ENCODE measurements at regions not wholly inside any gene's neighbourhood (a gene's known extent, or its start where the extent isn't known, plus 50 kb on each side); places are given as distances from the start of the nearest gene placed in this dataset.

DNA sequence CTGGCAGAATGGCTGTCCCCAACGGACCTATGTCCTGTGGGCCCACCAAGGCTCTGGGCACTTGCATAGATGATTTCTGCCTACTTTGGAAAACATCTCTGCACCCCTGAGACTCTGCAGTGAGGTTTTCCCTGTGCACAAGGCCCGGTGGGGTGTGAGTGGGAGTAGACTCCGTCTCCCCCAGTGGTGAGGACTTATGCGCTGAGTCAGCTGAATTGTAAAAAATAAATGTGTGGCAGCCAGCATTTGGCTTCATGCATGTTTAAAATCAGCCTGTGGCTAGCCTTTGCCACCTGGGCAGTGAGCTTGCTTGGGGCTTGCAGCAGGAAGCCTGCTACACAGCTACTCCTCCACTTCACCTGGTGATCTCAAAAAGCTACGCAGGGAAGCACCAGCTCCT, 139.3 kb upstream of the WDR11 start:
- Mint-ChIP-seq H3K9me3 (ENCODE audit: unreplicated experiment) (no peaks in the 10 kb centered on the region), H3K4me1 (ENCODE audit: low read depth, unreplicated experiment) (peaks cover 2% of the 10 kb centered on the region)

DNA sequence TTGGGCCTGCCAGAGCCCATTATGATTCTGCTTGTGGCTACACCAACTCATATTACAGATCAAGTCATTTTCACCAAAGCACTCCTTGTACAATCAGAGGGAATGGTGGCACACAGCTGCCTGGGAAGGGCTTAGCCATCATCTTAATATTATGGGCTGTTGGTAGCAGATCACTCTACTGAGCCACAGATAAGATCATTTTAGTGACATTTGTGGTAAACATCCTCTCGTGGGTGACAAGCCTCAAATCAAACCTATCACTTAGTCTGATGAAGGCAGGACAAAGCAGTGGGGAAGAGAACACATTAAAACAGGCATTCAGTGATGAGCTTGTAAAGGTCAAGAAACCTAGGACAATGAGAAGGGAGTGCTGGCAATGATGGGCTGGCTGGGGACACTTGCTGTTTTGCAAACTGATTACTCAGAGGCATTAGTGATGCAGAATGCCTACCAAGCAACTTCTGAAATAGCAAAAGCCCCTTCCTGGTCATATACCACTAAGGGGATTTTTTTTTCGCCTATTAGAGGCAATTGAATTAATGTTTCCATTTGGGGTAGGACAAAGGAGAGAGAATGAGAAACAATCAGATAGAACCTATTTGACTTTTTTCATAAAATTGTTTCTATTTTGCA, 137.5 kb upstream of the WDR11 start:
- TF ChIP-seq CTCF (IDR thresholded peaks at IDR 0.05; ENCODE audit: partially characterized antibody, unreplicated experiment), result no peak
- peaks cover 2% of the 10 kb centered on the region for H3K4me1 Mint-ChIP-seq (ENCODE audit: low read depth, unreplicated experiment)
- H3K4me3 Mint-ChIP-seq (ENCODE audit: unreplicated experiment), result no peak overlapping the region
- no peaks in the 10 kb centered on the region for H3K27me3 Mint-ChIP-seq (ENCODE audit: unreplicated experiment)
- no peaks in the 10 kb centered on the region for H3K36me3 Mint-ChIP-seq (ENCODE audit: unreplicated experiment)
- no peak overlapping the region for H3K27ac Mint-ChIP-seq (ENCODE audit: unreplicated experiment)
- DNase-seq, result no peak
- H3K9me3 Mint-ChIP-seq (ENCODE audit: unreplicated experiment), result no peaks in the 10 kb centered on the region

More for the DNA sequence above, 139.3 kb upstream of the WDR11 start:
- no peak for DNase-seq
- TF ChIP-seq CTCF (IDR thresholded peaks at IDR 0.05; ENCODE audit: partially characterized antibody, unreplicated experiment), result no peak
- Mint-ChIP-seq H3K4me3 (ENCODE audit: unreplicated experiment) (no peak overlapping the region), H3K27ac (ENCODE audit: unreplicated experiment) (no peak overlapping the region), H3K27me3 (ENCODE audit: unreplicated experiment) (peaks cover 3% of the 10 kb centered on the region), H3K36me3 (ENCODE audit: unreplicated experiment) (no peaks in the 10 kb centered on the region)

DNA sequence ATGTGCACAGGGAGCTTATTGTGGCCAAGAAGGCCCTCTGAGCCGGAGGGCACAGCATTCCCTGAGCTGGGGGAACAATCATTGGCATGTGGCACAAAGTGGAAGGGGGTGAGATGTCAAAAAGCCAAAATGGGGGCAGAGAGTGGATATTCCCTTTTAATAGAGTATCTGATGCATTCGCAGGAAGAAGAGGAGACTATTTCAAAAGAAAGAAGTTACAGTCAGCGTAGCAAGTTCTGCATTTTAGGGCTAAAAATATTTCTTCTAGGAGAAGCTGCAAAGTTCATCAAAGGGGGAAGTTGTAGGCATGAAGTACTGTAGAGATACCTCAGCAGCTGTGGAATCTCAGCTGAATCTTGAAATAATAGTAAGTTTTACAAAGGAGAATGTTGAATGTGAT, 136.0 kb upstream of the WDR11 start:
- Mint-ChIP-seq H3K36me3 (ENCODE audit: unreplicated experiment) (no peaks in the 10 kb centered on the region), H3K9me3 (ENCODE audit: unreplicated experiment) (no peaks in the 10 kb centered on the region), H3K4me1 (ENCODE audit: low read depth, unreplicated experiment) (peaks cover 2% of the 10 kb centered on the region), H3K27ac (ENCODE audit: unreplicated experiment) (no peak overlapping the region), H3K4me3 (ENCODE audit: unreplicated experiment) (no peak overlapping the region), H3K27me3 (ENCODE audit: unreplicated experiment) (no peaks in the 10 kb centered on the region)
- no peak for DNase-seq
- TF ChIP-seq CTCF (IDR thresholded peaks at IDR 0.05; ENCODE audit: partially characterized antibody, unreplicated experiment), result no peak

- Mint-ChIP-seq H3K36me3 (ENCODE audit: unreplicated experiment) (no peaks in the 10 kb centered on the region), H3K27me3 (ENCODE audit: unreplicated experiment) (no peaks in the 10 kb centered on the region), H3K4me1 (ENCODE audit: low read depth, unreplicated experiment) (no peaks in the 10 kb centered on the region), H3K4me3 (ENCODE audit: unreplicated experiment) (no peak overlapping the region), H3K9me3 (ENCODE audit: unreplicated experiment) (no peaks in the 10 kb centered on the region), H3K27ac (ENCODE audit: unreplicated experiment) (no peak overlapping the region)
- DNase-seq, result no peak
- no peak for TF ChIP-seq CTCF (IDR thresholded peaks at IDR 0.05; ENCODE audit: partially characterized antibody, unreplicated experiment)
Measured at GRCh38 chr10:120719333-120719732, 131.8 kb upstream of the WDR11 start.

- Mint-ChIP-seq H3K4me3 (ENCODE audit: unreplicated experiment) (no peak overlapping the region), H3K9me3 (ENCODE audit: unreplicated experiment) (no peaks in the 10 kb centered on the region), H3K27ac (ENCODE audit: unreplicated experiment) (no peak overlapping the region), H3K4me1 (ENCODE audit: low read depth, unreplicated experiment) (no peaks in the 10 kb centered on the region), H3K36me3 (ENCODE audit: unreplicated experiment) (no peaks in the 10 kb centered on the region), H3K27me3 (ENCODE audit: unreplicated experiment) (no peaks in the 10 kb centered on the region)
- TF ChIP-seq CTCF (IDR thresholded peaks at IDR 0.05; ENCODE audit: partially characterized antibody, unreplicated experiment), result no peak
- no peak for DNase-seq
Measured at GRCh38 chr10:120727001-120727400, 124.2 kb upstream of the WDR11 start.
